ENCODE measurements at regions not wholly inside any gene's neighbourhood (a gene's known extent, or its start where the extent isn't known, plus 50 kb on each side); places are given as distances from the start of the nearest gene placed in this dataset.

GRCh38 chr15:91376038-91376437 lies 276.0 kb downstream of the SV2B start:
- no peak for TF ChIP-seq CTCF (IDR thresholded peaks at IDR 0.05; ENCODE audit: low read depth, low read length)
- no peak for TF ChIP-seq MAX (IDR thresholded peaks at IDR 0.05; ENCODE audit: low read depth, low read length)

Measured in NB4 (cell line).